Stomach (tissue), 8 donors: ENCODE measurements at regions not wholly inside any gene's neighbourhood (a gene's known extent, or its start where the extent isn't known, plus 50 kb on each side); places are given as distances from the start of the nearest gene placed in this dataset.

Experiments used
- DNase-seq, 2 donors: peaks; one replicate each; pipeline versions ENCODE4 v3.0.0 to v3.0.0-alpha.2; 2013 to 2019
- H3K27ac ChIP-seq, 5 donors: fragments of 200-600 bp in 4 of 5; sonication (generic) in 4 of 5; one replicate each; pipeline ENCODE4 v1.5.1; 2013 to 2019; ENCODE audit warnings: mild to moderate bottlenecking in 1 of 5, moderate library complexity in 1 of 5
- H3K27me3 ChIP-seq, 3 donors: fragments of 200-600 bp; sonication (generic); one replicate each; pipeline ENCODE4 v1.5.1; 2017 to 2019; ENCODE audit warnings: mixed run types in 1 of 3
- H3K36me3 ChIP-seq, 4 donors: fragments of 200-600 bp; sonication (generic); 1 replicate in 3 of 4; 2 replicates in 1 of 4; pipeline ENCODE4 v1.5.1; 2016 to 2019
- H3K4me1 ChIP-seq, 4 donors: fragments of 200-600 bp; sonication (generic); one replicate each; pipeline ENCODE4 v1.5.1; 2016 to 2019
- H3K4me3 ChIP-seq, 4 donors: fragments of 200-600 bp; sonication (generic) in 3 of 4; one replicate each; pipeline ENCODE4 v1.5.1; 2016 to 2019; ENCODE audit warnings: mild to moderate bottlenecking in 1 of 4
- H3K9me3 ChIP-seq, 4 donors: fragments of 200-600 bp; sonication (generic); one replicate each; pipeline ENCODE4 v1.5.1; 2016 to 2019
- CTCF ChIP-seq, 7 experiments: fragments of 450-650 bp in 4 of 7; fragments of 200-600 bp in 3 of 7; sonication (generic) in 3 of 7; IDR thresholded peaks; one replicate each; pipeline ENCODE4 v1.5.1; 2016 to 2019; ENCODE audit warnings: antibody characterized with exemption in 7 of 7, control low read depth in 2 of 7, mild to moderate bottlenecking in 1 of 7
- EP300 ChIP-seq: sonication (generic); formaldehyde crosslinking; IDR thresholded peaks from one replicate; pipeline ENCODE4 v1.6.1; 2017; ENCODE audit warnings: antibody characterized with exemption
- POLR2A ChIP-seq, 4 donors: fragments of 450-650 bp; IDR thresholded peaks; one replicate each; pipeline ENCODE4 v1.6.1; 2016; ENCODE audit warnings: antibody characterized with exemption in 4 of 4, control low read depth in 2 of 4, mild to moderate bottlenecking in 1 of 4, moderate library complexity in 1 of 4
- POLR2AphosphoS5 ChIP-seq, 3 donors: sonication (generic); formaldehyde crosslinking; IDR thresholded peaks; one replicate each; pipeline ENCODE4 v1.6.1; 2016; ENCODE audit warnings: antibody characterized with exemption in 3 of 3
- WGBS, 5 donors: extraction: QIAGEN DNeasy Blood & Tissue Kit in 3 of 5; methylation state at CpG; one replicate each; pipeline versions ENCODE4 v1.1.5 to v1.1.7; 2013 to 2018; 5-methylcytosine and 5-hydroxymethylcytosine counted together
- intact Hi-C: fragments of 100-400 bp; cut with DNase I; formaldehyde crosslinking; loops from one replicate; pipeline ENCODE4 v1.15.1; 2023; ENCODE audit warnings: low total_unique reads
- donor health status: healthy with polysubstance abuse.
- donor health status: Bipolar disorder and iron deficiency.
- donor health status: healthy.

GRCh38 chrX:40263014-40263560, 165.3 kb upstream of the BCOR start:
- Histone ChIP-seq H3K36me3 (no peaks in the 10 kb centered on the region), H3K27ac (peak overlapping the region in 2 of 5 donors; percentile 4 to 43), H3K4me1 (peaks cover 4 to 33% (median 21%) of the 10 kb centered on the region in 4 donors), H3K4me3 (no peak overlapping the region), H3K27me3 (peaks cover 0 to 5% (median 0%) of the 10 kb centered on the region in 3 donors), H3K9me3 (no peaks in the 10 kb centered on the region)
- TF ChIP-seq EP300 (no peak), POLR2AphosphoS5 (IDR thresholded peaks at IDR 0.05) (no peak), CTCF (IDR thresholded peaks at IDR 0.05) (no peak), POLR2A (IDR thresholded peaks at IDR 0.05) (no peak)
- intact Hi-C loops, result no loop called here
- WGBS, 5 donors, result 48 to 63% (median 58%) methylated on average over 5 to 8 of the region's 8 CpGs
- peak in 1 of 2 donors; percentile 71 for DNase-seq

GRCh38 chrX:40262157-40263013, 164.6 kb upstream of the BCOR start:
- 62 to 79% (median 74%) methylated on average over 7 to 13 of the region's 13 CpGs for WGBS, 5 donors
- TF ChIP-seq POLR2AphosphoS5 (IDR thresholded peaks at IDR 0.05) (no peak), EP300 (no peak), CTCF (IDR thresholded peaks at IDR 0.05) (no peak), POLR2A (IDR thresholded peaks at IDR 0.05) (no peak)
- Histone ChIP-seq H3K36me3 (no peaks in the 10 kb centered on the region), H3K9me3 (no peaks in the 10 kb centered on the region), H3K27me3 (peaks cover 0 to 5% (median 0%) of the 10 kb centered on the region in 3 donors), H3K27ac (peak overlapping the region; percentile 4 to 48 (median 35)), H3K4me3 (no peak overlapping the region), H3K4me1 (peaks cover 4 to 26% (median 16%) of the 10 kb centered on the region in 4 donors)
- DNase-seq, result peak in 1 of 2 donors; percentile 75
- intact Hi-C loops, result no loop called here

- TF ChIP-seq POLR2AphosphoS5 (IDR thresholded peaks at IDR 0.05), result no peak
- TF ChIP-seq EP300, result no peak
- TF ChIP-seq POLR2A (IDR thresholded peaks at IDR 0.05), result no peak
- TF ChIP-seq CTCF (IDR thresholded peaks at IDR 0.05), result no peak
- WGBS, 5 donors, result 82 to 89% (median 85%) methylated on average over 6 to 7 of the region's 7 CpGs
- no peaks in the 10 kb centered on the region for H3K36me3 ChIP-seq
- no peak for DNase-seq
- H3K9me3 ChIP-seq, result no peaks in the 10 kb centered on the region
- intact Hi-C loops, result no loop called here
- no peak overlapping the region for H3K4me3 ChIP-seq
- H3K27me3 ChIP-seq, result peaks cover 0 to 5% (median 0%) of the 10 kb centered on the region in 3 donors
- H3K4me1 ChIP-seq, result peaks cover 4 to 23% (median 13%) of the 10 kb centered on the region in 4 donors
- H3K27ac ChIP-seq, result peak overlapping the region in 1 of 5 donors; percentile 43
Measured at GRCh38 chrX:40261833-40262156, 164.0 kb upstream of the BCOR start.

- DNase-seq, result no peak
- Histone ChIP-seq H3K9me3 (no peaks in the 10 kb centered on the region), H3K36me3 (no peaks in the 10 kb centered on the region), H3K4me3 (no peak overlapping the region), H3K27ac (no peak overlapping the region), H3K4me1 (peaks cover 4 to 14% (median 6%) of the 10 kb centered on the region in 4 donors), H3K27me3 (no peaks in the 10 kb centered on the region)
- TF ChIP-seq POLR2AphosphoS5 (IDR thresholded peaks at IDR 0.05) (no peak), EP300 (no peak), POLR2A (IDR thresholded peaks at IDR 0.05) (no peak), CTCF (IDR thresholded peaks at IDR 0.05) (no peak)
- 87 to 90% (median 89%) methylated on average over 12 to 14 of the region's 14 CpGs; no CpG with 5 or more reads in 1 of the 5 donors for WGBS, 5 donors
- intact Hi-C loops, result no loop called here
Measured at GRCh38 chrX:40260146-40260747, 162.5 kb upstream of the BCOR start.
